Psoas muscle (tissue), 7 donors: ENCODE measurements at regions not wholly inside any gene's neighbourhood (a gene's known extent, or its start where the extent isn't known, plus 50 kb on each side); places are given as distances from the start of the nearest gene placed in this dataset.

Source experiments
- ATAC-seq, 4 donors: fragments of 200-7000 bp; cut with Tn5 transposase; one replicate each; pipeline ENCODE4 v1.9.1; 2020; ENCODE audit warnings: moderate library complexity in 3 of 4, mild to moderate bottlenecking in 2 of 4
- DNase-seq, 2 donors: peaks; one replicate each; pipeline ENCODE4 v3.0.0-alpha.2; 2020
- H3K27ac ChIP-seq: fragments of 200-600 bp; one replicate; pipeline ENCODE4 v1.8.0; 2022
- H3K27me3 ChIP-seq, 3 donors: fragments of 200-600 bp in 1 of 3; one replicate each; pipeline versions ENCODE4 v1.6.1 to v1.8.0; 2013 to 2022; ENCODE audit warnings: low read length in 2 of 3, mild to moderate bottlenecking in 2 of 3, moderate library complexity in 1 of 3; ENCODE audit not compliant: insufficient read depth in 3 of 3
- H3K36me3 ChIP-seq, 2 donors: fragments of 200-600 bp in 1 of 2; one replicate each; pipeline versions ENCODE4 v1.6.1 to v1.8.0; 2013 to 2022; ENCODE audit warnings: low read depth in 1 of 2, mild to moderate bottlenecking in 1 of 2, moderate library complexity in 1 of 2; ENCODE audit not compliant: insufficient read depth in 1 of 2
- H3K4me1 ChIP-seq: fragments of 200-600 bp; one replicate; pipeline ENCODE4 v1.8.0; 2022
- H3K4me3 ChIP-seq: fragments of 200-600 bp; one replicate; pipeline ENCODE4 v1.8.0; 2022; ENCODE audit warnings: mild to moderate bottlenecking
- H3K9me3 ChIP-seq: fragments of 200-600 bp; one replicate; pipeline ENCODE4 v1.8.0; 2022
- WGBS, 3 donors: extraction: QIAGEN DNeasy Blood & Tissue Kit; methylation state at CpG; one replicate each; pipeline versions ENCODE4 v1.1.6 to v1.1.7; 2013; 5-methylcytosine and 5-hydroxymethylcytosine counted together
- intact Hi-C, 2 donors: fragments of 100-400 bp; cut with DNase I; formaldehyde crosslinking; loops; one replicate each; pipeline versions ENCODE4 v1.11.0 to v1.14.2; 2022
- TF ChIP-seq, protein P1 (sequence below): fragments of 200-600 bp; IDR thresholded peaks from one replicate; pipeline ENCODE4 v1.8.0; 2022; ENCODE audit warnings: antibody characterized with exemption
- donor health status: healthy with polysubstance abuse.
- donor health status: DM: no; HTN: no; CAD: no; lungs with moderate emphysema.
- donor health status: Bipolar disorder and iron deficiency.
- donor health status: healthy.
- donor health status: DM: yes; HTN: yes; CAD: no.
- donor health status: DM: no; HTN: no; CAD: no.
- donor health status: DM: yes; HTN: yes; CAD: no.

DNA sequence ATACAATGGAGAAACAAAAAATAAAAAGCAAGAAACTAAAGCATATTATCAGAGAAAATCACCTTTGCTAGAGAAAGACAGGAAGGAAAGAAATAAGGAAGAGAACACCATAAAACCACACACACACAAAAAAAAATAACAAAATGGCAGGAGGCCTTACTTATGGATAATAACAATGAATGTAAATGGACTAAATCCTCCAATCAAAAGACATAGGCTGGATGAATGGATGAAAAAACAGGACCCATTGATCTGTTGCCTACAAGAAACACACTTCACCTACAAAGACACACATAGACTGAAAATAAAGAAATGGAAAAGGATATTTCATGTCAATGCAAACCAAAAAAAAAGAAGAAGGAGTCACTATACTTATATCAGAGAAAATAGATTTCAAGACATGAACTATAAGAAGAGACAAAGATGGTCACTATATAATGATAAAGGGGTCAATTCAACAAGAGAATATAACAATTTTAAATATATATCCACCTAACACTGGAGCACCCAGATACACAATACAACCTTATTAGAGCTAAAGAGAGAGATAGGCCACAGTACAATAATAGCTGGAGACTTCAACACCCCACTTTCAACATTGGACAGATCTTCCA is 693.6 kb downstream of the HACE1 start:
- H3K27ac ChIP-seq: no peak overlapping the region
- ATAC-seq (no peak), DNase-seq (no peak)
- H3K4me1 ChIP-seq: no peaks in the 10 kb centered on the region
- no peaks in the 10 kb centered on the region for H3K36me3 ChIP-seq
- peaks cover 0 to 2% (median 0%) of the 10 kb centered on the region in 3 donors for H3K27me3 ChIP-seq
- peaks cover 12% of the 10 kb centered on the region for H3K9me3 ChIP-seq
- intact Hi-C loops: no loop called here
- H3K4me3 ChIP-seq: no peak overlapping the region
- TF ChIP-seq, protein P1, sequence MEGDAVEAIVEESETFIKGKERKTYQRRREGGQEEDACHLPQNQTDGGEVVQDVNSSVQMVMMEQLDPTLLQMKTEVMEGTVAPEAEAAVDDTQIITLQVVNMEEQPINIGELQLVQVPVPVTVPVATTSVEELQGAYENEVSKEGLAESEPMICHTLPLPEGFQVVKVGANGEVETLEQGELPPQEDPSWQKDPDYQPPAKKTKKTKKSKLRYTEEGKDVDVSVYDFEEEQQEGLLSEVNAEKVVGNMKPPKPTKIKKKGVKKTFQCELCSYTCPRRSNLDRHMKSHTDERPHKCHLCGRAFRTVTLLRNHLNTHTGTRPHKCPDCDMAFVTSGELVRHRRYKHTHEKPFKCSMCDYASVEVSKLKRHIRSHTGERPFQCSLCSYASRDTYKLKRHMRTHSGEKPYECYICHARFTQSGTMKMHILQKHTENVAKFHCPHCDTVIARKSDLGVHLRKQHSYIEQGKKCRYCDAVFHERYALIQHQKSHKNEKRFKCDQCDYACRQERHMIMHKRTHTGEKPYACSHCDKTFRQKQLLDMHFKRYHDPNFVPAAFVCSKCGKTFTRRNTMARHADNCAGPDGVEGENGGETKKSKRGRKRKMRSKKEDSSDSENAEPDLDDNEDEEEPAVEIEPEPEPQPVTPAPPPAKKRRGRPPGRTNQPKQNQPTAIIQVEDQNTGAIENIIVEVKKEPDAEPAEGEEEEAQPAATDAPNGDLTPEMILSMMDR: no peak

GRCh38 chr6:104162036-104162669 is 697.6 kb downstream of the HACE1 start:
- ATAC-seq (no peak), DNase-seq (peak in 1 of 2 donors; percentile 46)
- H3K4me1 ChIP-seq: no peaks in the 10 kb centered on the region
- no peak overlapping the region for H3K27ac ChIP-seq
- TF ChIP-seq, protein P1: no peak
- 82 to 90% (median 83%) methylated on average over 5 of the region's 5 CpGs for WGBS, 3 donors
- no peaks in the 10 kb centered on the region for H3K36me3 ChIP-seq
- peaks cover 7% of the 10 kb centered on the region for H3K9me3 ChIP-seq
- H3K27me3 ChIP-seq: peaks cover 0 to 2% (median 0%) of the 10 kb centered on the region in 3 donors
- no peak overlapping the region for H3K4me3 ChIP-seq
- intact Hi-C loops: no loop called here

- no peaks in the 10 kb centered on the region for H3K9me3 ChIP-seq
- WGBS, 3 donors: 83 to 86% (median 86%) methylated on average over 2 of the region's 2 CpGs
- no peaks in the 10 kb centered on the region for H3K36me3 ChIP-seq
- H3K27ac ChIP-seq: no peak overlapping the region
- no peaks in the 10 kb centered on the region for H3K4me1 ChIP-seq
- intact Hi-C loops: no loop called here
- ATAC-seq (no peak), DNase-seq (no peak)
- H3K4me3 ChIP-seq: no peak overlapping the region
- TF ChIP-seq, protein P1: no peak
- no peaks in the 10 kb centered on the region for H3K27me3 ChIP-seq
These were observed 700.6 kb downstream of the HACE1 start for GRCh38 chr6:104159045-104159618.

- intact Hi-C loops: no loop called here
- Histone ChIP-seq H3K27me3 (no peaks in the 10 kb centered on the region), H3K27ac (no peak overlapping the region), H3K4me1 (no peaks in the 10 kb centered on the region), H3K36me3 (no peaks in the 10 kb centered on the region), H3K9me3 (no peaks in the 10 kb centered on the region), H3K4me3 (no peak overlapping the region)
- DNase-seq (no peak), ATAC-seq (no peak)
- TF ChIP-seq, protein P1: no peak
- 78 to 82% (median 79%) methylated on average over 3 of the region's 3 CpGs for WGBS, 3 donors
These were observed 716.0 kb downstream of the HACE1 start for GRCh38 chr6:104143757-104144156.
